ENCODE measurements at regions not wholly inside any gene's neighbourhood (a gene's known extent, or its start where the extent isn't known, plus 50 kb on each side); places are given as distances from the start of the nearest gene placed in this dataset.

DNA sequence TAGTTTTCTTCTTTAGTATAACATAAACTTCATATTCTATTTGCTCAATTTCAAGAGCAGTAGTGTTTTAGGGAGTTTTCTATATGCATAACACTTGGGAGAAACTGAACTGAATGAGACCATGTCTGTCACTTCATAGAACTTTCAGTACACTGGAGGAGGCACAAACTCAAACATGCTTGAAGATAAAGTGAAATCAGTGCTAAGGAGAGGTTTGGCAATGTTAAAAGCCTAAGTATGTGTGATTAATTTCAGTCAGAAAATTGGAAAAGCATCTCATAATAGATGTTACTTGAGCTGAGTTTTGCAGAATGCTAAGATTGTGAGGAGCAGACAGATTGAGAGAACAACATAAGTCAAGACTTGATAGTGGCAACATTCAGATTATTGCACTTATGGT lies 411.2 kb upstream of the HS3ST1 start:
- H3K9me3 ChIP-seq (replicated peaks in 1 of 3), result no peaks in the 10 kb centered on the region
- no peaks in the 10 kb centered on the region for H3K36me3 ChIP-seq (replicated peaks in 1 of 2)
- intact Hi-C loops (cut with DNase I), result no loop called here
- H3K27ac ChIP-seq, result no peak overlapping the region
- TF ChIP-seq POLR2A (IDR thresholded peaks at IDR 0.05), result no peak
- TF ChIP-seq, protein P1, sequence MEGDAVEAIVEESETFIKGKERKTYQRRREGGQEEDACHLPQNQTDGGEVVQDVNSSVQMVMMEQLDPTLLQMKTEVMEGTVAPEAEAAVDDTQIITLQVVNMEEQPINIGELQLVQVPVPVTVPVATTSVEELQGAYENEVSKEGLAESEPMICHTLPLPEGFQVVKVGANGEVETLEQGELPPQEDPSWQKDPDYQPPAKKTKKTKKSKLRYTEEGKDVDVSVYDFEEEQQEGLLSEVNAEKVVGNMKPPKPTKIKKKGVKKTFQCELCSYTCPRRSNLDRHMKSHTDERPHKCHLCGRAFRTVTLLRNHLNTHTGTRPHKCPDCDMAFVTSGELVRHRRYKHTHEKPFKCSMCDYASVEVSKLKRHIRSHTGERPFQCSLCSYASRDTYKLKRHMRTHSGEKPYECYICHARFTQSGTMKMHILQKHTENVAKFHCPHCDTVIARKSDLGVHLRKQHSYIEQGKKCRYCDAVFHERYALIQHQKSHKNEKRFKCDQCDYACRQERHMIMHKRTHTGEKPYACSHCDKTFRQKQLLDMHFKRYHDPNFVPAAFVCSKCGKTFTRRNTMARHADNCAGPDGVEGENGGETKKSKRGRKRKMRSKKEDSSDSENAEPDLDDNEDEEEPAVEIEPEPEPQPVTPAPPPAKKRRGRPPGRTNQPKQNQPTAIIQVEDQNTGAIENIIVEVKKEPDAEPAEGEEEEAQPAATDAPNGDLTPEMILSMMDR (IDR thresholded peaks at IDR 0.05), result no peak
- no peak overlapping the region for H3K4me3 ChIP-seq
- H3K4me1 ChIP-seq (replicated peaks in 1 of 2), result no peaks in the 10 kb centered on the region
- H3K27me3 ChIP-seq, result no peaks in the 10 kb centered on the region
- no peak for DNase-seq

DNA sequence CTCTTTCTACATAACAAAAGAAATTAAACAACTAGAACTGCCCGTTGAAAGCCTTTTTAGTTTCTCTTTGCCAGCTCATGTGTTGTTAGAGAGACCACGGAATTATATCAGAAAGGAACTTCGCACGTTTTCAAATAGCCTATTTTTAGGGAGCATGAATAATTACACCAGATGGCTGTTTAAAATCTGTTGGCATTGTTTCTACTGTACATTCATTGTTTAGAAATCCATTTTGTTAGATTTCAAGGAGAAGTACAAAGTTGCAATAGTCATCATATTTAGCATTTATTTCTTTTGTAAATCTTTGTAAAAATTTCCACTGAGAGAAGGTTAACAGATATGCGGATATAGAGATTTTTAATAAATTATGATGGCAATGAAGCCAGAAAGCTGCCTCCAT lies 403.0 kb upstream of the HS3ST1 start:
- DNase-seq, result no peak
- H3K4me1 ChIP-seq (replicated peaks in 1 of 2), result no peaks in the 10 kb centered on the region
- H3K4me3 ChIP-seq, result no peak overlapping the region
- H3K36me3 ChIP-seq (replicated peaks in 1 of 2), result no peaks in the 10 kb centered on the region
- WGBS, 4 donors, result 36 to 54% (median 43%) methylated on average over 5 of the region's 5 CpGs
- H3K9me3 ChIP-seq (replicated peaks in 1 of 3), result no peaks in the 10 kb centered on the region
- no peaks in the 10 kb centered on the region for H3K27me3 ChIP-seq
- TF ChIP-seq, protein P1 (IDR thresholded peaks at IDR 0.05), result no peak
- no peak for TF ChIP-seq POLR2A (IDR thresholded peaks at IDR 0.05)
- H3K27ac ChIP-seq, result no peak overlapping the region
- intact Hi-C loops (cut with DNase I), result no loop called here

DNA sequence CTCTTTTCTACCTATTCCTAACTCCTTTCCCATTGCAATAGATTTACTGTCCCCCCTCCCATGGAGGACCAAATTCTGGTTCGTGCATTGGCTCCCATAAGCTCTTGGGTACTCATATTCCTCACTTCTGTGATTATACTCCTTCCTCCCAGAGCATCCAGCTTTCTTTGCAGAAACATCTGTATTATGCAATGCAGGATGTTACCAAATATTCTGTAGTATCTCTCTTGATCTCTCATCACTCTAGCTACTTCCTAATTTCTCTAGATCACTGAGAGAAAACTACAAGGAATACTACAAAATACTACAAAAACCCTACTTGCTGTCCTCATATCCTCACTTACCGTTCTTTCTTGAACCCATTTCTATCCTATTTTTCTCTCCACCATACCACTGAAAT lies 395.9 kb upstream of the HS3ST1 start:
- H3K36me3 ChIP-seq (replicated peaks in 1 of 2), result no peaks in the 10 kb centered on the region
- no peak overlapping the region for H3K4me3 ChIP-seq
- no peak overlapping the region for H3K27ac ChIP-seq
- no peaks in the 10 kb centered on the region for H3K27me3 ChIP-seq
- TF ChIP-seq POLR2A (IDR thresholded peaks at IDR 0.05), result no peak
- TF ChIP-seq, protein P1 (IDR thresholded peaks at IDR 0.05), result no peak
- intact Hi-C loops (cut with DNase I), result no loop called here
- no peaks in the 10 kb centered on the region for H3K9me3 ChIP-seq (replicated peaks in 1 of 3)
- no peaks in the 10 kb centered on the region for H3K4me1 ChIP-seq (replicated peaks in 1 of 2)
- WGBS, 4 donors, result 69 to 74% (median 70%) methylated on average over 2 of the region's 2 CpGs
- no peak for DNase-seq

DNA sequence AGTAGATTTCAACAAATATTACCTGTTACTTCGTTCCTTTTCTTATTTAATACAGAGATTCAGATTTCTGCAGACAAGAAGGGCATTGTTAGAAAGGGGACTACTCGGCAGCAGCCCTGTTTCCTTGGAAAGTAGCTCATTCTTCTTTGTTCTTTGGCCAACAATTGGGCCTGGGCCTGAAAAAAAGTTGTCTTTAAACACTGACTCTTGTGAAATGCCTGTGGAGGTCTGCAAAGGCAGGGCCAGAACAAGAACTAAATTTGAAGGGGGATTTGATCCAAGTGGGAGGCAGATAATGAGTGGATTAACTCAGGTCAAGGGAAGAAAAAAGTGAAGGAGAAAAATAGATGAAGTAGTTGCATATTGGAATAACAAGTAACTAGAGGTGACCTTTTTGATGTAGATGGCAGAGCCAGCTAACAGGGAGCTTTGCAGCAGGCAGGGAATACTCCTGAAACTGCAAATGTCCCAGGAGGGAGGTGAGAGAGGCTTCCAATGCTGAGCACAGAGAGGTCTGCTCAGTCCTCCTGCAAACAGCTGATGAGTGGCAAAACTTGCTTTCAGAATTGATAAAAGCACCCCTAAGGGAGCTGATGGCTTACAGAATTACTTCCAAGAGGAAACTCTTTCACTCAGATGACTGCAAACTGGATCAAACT lies 393.2 kb upstream of the HS3ST1 start:
- H3K27ac ChIP-seq, result no peak overlapping the region
- intact Hi-C loops (cut with DNase I), result no loop called here
- no peaks in the 10 kb centered on the region for H3K4me1 ChIP-seq (replicated peaks in 1 of 2)
- H3K27me3 ChIP-seq, result no peaks in the 10 kb centered on the region
- DNase-seq, result no peak
- no peak overlapping the region for H3K4me3 ChIP-seq
- 41 to 65% (median 47%) methylated on average over 2 of the region's 2 CpGs for WGBS, 4 donors
- TF ChIP-seq, protein P1 (IDR thresholded peaks at IDR 0.05), result no peak
- no peak for TF ChIP-seq POLR2A (IDR thresholded peaks at IDR 0.05)
- H3K9me3 ChIP-seq (replicated peaks in 1 of 3), result no peaks in the 10 kb centered on the region
- H3K36me3 ChIP-seq (replicated peaks in 1 of 2), result no peaks in the 10 kb centered on the region
